PFSK-1 (cell line): ENCODE measurements at regions not wholly inside any gene's neighbourhood (a gene's known extent, or its start where the extent isn't known, plus 50 kb on each side); places are given as distances from the start of the nearest gene placed in this dataset.

Experiments used
- FOXP2 ChIP-seq: optimal IDR thresholded peaks from 2 replicates; pipeline ENCODE3; 2011; ENCODE audit warnings: borderline replicate concordance, control low read depth, inconsistent platforms; ENCODE audit not compliant: insufficient read depth; ENCODE audit errors: extremely low read length, extremely low read depth
- POLR2AphosphoS5 ChIP-seq: IDR thresholded peaks from 2 replicates; pipeline ENCODE4 v1.6.1; 2012; ENCODE audit warnings: low read depth, mild to moderate bottlenecking, control low read depth, low read length, moderate library complexity
- SIN3A ChIP-seq: IDR thresholded peaks from 2 replicates; pipeline ENCODE4 v1.6.1; 2012; ENCODE audit warnings: mild to moderate bottlenecking, low read length, moderate library complexity, borderline replicate concordance; ENCODE audit not compliant: insufficient read depth
- TAF1 ChIP-seq: IDR thresholded peaks from 2 replicates; pipeline ENCODE4 v1.6.1; 2012; ENCODE audit warnings: low read length, control low read depth, borderline replicate concordance; ENCODE audit not compliant: insufficient read depth
- TF ChIP-seq, protein P1 (sequence below), 2 experiments: IDR thresholded peaks; 2 replicates each; pipeline versions ENCODE4 v1.6.1 to v1.8.0; 2011 to 2012; ENCODE audit warnings: low read depth in 2 of 2, low read length in 2 of 2, control low read depth in 1 of 2, inconsistent platforms in 1 of 2, mild to moderate bottlenecking in 1 of 2, moderate library complexity in 1 of 2; ENCODE audit not compliant: insufficient read depth in 1 of 2

DNA sequence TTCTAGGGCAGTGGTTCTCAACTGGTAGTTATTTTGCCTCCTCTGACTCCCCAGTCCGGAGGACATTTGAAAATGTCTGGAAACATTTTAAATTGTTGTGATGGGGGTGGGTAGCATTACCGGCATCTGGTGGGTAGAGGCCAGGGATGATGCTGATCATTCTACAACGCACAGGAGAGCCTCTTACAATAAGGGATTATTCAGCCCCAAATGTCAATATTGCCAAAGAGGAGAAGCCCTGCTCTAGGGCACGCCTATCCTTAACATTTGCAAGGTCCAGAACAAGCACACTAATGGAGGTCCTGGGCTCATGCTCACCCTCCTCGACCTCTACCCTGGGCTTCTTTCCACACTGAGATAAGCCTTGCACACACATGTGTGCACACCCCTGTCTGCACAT is 106.4 kb downstream of the MINAR1 start:
- TF ChIP-seq TAF1 (no peak), FOXP2 (no peak), POLR2AphosphoS5 (no peak), SIN3A (no peak)
- TF ChIP-seq, protein P1, sequence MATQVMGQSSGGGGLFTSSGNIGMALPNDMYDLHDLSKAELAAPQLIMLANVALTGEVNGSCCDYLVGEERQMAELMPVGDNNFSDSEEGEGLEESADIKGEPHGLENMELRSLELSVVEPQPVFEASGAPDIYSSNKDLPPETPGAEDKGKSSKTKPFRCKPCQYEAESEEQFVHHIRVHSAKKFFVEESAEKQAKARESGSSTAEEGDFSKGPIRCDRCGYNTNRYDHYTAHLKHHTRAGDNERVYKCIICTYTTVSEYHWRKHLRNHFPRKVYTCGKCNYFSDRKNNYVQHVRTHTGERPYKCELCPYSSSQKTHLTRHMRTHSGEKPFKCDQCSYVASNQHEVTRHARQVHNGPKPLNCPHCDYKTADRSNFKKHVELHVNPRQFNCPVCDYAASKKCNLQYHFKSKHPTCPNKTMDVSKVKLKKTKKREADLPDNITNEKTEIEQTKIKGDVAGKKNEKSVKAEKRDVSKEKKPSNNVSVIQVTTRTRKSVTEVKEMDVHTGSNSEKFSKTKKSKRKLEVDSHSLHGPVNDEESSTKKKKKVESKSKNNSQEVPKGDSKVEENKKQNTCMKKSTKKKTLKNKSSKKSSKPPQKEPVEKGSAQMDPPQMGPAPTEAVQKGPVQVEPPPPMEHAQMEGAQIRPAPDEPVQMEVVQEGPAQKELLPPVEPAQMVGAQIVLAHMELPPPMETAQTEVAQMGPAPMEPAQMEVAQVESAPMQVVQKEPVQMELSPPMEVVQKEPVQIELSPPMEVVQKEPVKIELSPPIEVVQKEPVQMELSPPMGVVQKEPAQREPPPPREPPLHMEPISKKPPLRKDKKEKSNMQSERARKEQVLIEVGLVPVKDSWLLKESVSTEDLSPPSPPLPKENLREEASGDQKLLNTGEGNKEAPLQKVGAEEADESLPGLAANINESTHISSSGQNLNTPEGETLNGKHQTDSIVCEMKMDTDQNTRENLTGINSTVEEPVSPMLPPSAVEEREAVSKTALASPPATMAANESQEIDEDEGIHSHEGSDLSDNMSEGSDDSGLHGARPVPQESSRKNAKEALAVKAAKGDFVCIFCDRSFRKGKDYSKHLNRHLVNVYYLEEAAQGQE (IDR thresholded peaks at IDR 0.05; ENCODE audit: insufficient read depth in 1 of 2, low read depth in 2 of 2, low read length in 2 of 2) = no peak

DNA sequence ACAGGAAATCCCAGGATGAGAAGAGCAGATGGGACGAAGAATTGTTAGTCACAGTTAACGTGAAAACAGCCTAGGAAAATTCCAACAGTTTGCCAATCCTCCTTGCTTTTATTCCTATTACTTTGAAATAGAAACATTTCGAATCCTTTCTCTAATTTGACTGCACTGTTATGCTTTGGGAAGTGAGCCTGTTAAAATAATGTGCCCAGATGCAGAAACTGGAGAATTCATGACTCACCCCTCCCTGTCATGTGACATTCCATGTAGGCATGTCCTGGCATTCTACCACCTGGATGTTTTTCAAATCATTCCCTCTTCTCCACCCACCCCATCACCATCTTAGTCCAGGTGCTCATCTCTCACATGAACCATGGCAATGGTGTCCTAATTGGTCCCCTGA is 107.3 kb downstream of the MINAR1 start:
- TF ChIP-seq TAF1 (no peak), POLR2AphosphoS5 (no peak), SIN3A (no peak), FOXP2 (no peak)
- TF ChIP-seq, protein P1 (IDR thresholded peaks at IDR 0.05; ENCODE audit: insufficient read depth in 1 of 2, low read depth in 2 of 2, low read length in 2 of 2) = no peak

DNA sequence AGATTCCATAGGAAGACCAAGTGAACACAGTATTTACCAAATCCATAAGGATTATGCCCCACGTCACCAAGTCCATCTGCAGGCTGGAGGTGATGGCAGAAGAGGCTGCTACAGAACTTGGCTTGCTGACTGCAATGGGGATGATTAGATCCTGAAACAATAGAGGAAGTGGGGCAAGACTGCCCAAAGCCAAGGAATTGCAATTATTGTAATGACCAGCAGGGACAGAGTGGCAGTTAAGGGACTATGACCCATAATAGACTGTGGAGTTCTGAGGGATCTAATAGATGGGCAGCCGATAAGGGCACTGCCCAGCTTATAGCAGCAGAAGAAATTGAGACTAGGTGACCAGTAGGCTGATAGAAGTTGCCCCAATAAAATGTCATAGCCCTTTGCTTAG is 108.4 kb downstream of the MINAR1 start:
- TF ChIP-seq SIN3A (no peak), TAF1 (no peak), FOXP2 (no peak), POLR2AphosphoS5 (no peak)
- TF ChIP-seq, protein P1 (IDR thresholded peaks at IDR 0.05; ENCODE audit: insufficient read depth in 1 of 2, low read depth in 2 of 2, low read length in 2 of 2) = no peak

DNA sequence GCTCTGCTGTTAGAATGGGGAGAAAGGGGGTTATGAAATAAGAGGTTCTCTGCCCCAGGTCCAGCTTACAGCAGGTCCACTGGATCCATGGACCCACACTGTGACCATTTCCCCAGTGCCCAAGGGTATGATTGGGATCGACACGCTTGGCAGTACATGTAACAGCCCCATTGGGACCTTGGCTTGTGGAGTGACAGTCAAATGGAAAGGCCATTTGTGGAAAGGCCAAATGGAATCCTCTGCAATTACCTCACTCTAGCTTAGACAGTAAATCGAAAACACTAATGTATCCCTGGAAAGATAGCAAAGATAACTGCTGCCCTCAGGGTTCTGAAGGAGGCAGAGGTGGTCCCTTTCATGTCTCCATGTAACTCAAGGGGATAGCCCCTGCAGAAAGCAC is 109.1 kb downstream of the MINAR1 start:
- TF ChIP-seq FOXP2 (no peak), SIN3A (no peak), TAF1 (no peak), POLR2AphosphoS5 (no peak)
- TF ChIP-seq, protein P1 (IDR thresholded peaks at IDR 0.05; ENCODE audit: insufficient read depth in 1 of 2, low read depth in 2 of 2, low read length in 2 of 2) = no peak

DNA sequence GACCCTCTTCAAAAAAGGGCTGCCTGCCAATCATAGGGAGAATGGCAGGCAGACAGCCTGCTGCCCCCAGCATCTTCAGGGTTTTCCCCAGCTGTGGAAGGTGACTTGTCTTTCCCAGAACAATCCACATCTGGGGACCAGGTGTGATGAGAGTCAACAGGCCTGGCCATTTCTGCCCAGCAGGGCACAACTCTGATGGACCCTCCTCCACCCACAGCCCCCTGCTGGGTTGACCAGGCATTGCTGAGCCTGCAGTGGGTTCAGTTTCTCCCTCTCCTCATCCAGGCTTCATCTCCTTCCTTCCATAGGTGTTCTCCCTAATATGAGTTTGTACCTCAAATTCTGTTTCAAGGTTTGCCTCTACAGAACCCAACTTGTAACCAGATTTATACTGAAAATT is 111.0 kb downstream of the MINAR1 start:
- TF ChIP-seq FOXP2 (no peak), POLR2AphosphoS5 (no peak), TAF1 (no peak), SIN3A (no peak)
- TF ChIP-seq, protein P1 (IDR thresholded peaks at IDR 0.05; ENCODE audit: insufficient read depth in 1 of 2, low read depth in 2 of 2, low read length in 2 of 2) = no peak
